HCEC 1CT (cell line): ENCODE measurements at regions not wholly inside any gene's neighbourhood (a gene's known extent, or its start where the extent isn't known, plus 50 kb on each side); places are given as distances from the start of the nearest gene placed in this dataset.

Experiments
- DNase-seq: peaks from one replicate; pipeline ENCODE4 v3.0.0-alpha.2; 2017

DNA sequence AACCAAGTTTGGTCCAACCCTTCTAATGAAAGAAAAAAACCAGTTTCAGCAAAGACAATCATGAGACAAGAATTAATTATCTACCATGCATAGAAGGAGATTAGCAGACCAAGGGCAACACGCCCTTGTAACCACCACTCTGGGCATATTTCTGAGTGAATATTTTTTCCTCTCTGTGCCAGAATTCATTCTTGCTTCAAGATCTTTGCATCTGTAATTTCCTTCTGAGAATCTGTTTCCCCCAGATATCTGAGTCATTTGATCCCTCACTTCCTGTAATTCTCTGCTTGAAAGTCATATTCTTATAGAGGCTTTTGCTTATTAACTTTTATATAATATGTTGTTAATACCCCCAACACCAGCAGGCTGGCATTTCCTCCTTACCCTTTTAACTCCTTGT, 243.7 kb downstream of the SLC16A7 start:
- DNase-seq: peak; percentile 43

DNA sequence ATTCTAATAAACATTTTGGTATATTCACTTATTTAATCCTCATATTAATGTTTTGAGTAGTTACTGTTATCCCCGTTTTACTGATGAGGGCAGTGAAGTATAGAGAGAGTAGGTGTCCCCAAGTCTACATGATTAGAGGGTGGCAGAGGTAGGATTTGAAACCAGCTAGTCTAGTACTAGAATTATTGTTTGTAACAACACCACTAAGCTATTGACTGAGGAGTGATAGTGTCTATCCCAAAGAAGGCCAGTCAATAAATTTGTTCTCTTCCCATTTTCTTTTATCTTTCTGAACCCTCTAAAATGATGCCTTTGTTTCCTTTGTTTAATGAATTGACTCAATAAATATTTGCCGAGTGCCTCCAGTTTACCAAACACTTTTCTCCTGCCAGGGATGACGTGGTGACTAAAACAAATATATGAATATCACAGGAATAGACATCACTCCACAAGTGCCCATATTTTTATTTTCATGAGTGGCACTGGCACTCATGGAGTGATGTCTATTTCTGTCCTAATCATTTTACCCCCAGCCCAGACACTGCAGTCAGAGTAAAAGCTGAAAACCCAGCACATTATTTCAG, 247.5 kb downstream of the SLC16A7 start:
- DNase-seq: no peak

DNA sequence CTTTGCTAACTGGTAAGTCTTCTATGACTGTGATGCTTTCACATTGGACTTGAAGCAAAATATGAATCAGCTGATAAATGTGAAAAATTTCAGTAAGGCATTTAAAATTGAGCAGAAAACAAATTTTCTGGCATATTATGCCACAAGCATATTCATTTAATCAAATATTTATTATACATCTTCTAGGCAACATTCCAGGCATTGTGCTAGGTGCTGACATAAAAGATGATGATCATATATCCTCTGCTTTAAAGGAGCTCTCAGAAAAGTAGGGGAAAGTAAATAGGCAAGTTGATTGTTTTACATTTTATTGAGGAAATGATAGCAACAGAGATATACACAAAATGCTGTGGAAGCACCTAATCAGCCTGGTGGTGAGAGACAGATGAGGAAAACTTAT, 248.9 kb downstream of the SLC16A7 start:
- no peak for DNase-seq

- DNase-seq: no peak
Measured at GRCh38 chr12:59845293-59845692, 249.5 kb downstream of the SLC16A7 start.

DNA sequence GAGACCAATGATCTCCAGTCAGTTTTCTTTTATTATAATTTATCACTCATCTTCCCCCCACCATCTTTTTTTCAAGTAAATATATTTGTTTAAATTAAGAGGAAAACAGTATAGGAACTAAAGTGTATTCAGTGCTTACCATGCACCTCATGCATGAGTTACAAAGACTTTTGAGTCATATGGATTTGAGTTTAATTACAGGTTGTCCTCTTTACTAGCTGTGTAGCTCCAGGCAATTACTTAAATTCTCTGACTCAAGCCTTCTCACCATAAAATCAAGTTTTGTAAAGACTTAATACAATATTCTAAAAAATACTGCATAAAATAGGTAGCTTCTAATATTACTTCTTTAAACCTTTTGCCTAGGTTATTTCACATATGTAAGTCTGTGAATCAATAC, 251.3 kb downstream of the SLC16A7 start:
- no peak for DNase-seq

- DNase-seq: no peak
Measured at GRCh38 chr12:59850268-59850667, 254.4 kb downstream of the SLC16A7 start.

- DNase-seq: no peak
Measured at GRCh38 chr12:59858508-59859170, 262.8 kb downstream of the SLC16A7 start.

- no peak for DNase-seq
Measured at GRCh38 chr12:59859171-59859510, 263.3 kb downstream of the SLC16A7 start.

- DNase-seq: no peak
Measured at GRCh38 chr12:59861635-59862034, 265.8 kb downstream of the SLC16A7 start.

- DNase-seq: no peak
Measured at GRCh38 chr12:59867055-59867454, 271.2 kb downstream of the SLC16A7 start.

DNA sequence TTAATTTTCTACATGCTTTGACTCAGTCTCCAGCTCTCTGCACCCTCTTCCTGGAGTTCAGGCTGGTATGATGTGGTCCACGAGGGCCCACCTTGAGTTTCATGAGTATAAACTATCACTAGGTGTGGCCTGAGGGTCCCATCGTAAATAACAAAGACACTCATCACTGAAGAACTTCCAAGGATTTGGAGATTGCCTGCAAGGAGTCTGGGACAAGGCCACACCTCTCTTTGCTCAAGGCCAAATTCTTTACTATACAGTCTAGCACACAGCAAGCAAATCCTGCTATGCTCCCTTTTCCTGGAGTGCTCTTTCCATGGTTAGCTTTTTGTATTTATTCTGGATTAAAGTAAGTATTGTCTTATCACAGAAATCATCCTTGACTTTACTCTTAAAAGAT, 271.9 kb downstream of the SLC16A7 start:
- no peak for DNase-seq

- no peak for DNase-seq
Measured at GRCh38 chr12:59871779-59872178, 275.9 kb downstream of the SLC16A7 start.

DNA sequence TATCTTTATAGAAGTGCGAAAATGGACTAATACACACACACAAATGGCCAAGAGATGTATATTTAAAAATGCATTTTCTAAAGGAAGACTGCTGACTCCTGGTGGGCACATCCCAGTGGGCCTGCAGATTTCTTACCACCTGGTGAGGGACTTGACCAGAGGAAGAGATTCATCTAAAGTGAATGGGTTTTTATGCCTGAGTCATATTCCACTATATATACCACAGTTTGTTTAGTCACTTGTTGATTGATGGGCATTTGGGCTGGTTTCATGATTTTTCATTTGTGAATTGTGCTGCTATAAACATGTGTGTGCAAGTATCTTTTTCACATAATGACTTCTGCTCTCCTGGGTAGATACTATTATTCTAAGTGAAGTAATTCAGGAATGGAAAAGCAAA, 277.3 kb downstream of the SLC16A7 start:
- no peak for DNase-seq

GRCh38 chr12:59874781-59875180, 279.0 kb downstream of the SLC16A7 start:
- DNase-seq: no peak

GRCh38 chr12:59886131-59886733, 290.4 kb downstream of the SLC16A7 start:
- no peak for DNase-seq

- DNase-seq: no peak
Measured at GRCh38 chr12:59887178-59887577, 291.3 kb downstream of the SLC16A7 start.

DNA sequence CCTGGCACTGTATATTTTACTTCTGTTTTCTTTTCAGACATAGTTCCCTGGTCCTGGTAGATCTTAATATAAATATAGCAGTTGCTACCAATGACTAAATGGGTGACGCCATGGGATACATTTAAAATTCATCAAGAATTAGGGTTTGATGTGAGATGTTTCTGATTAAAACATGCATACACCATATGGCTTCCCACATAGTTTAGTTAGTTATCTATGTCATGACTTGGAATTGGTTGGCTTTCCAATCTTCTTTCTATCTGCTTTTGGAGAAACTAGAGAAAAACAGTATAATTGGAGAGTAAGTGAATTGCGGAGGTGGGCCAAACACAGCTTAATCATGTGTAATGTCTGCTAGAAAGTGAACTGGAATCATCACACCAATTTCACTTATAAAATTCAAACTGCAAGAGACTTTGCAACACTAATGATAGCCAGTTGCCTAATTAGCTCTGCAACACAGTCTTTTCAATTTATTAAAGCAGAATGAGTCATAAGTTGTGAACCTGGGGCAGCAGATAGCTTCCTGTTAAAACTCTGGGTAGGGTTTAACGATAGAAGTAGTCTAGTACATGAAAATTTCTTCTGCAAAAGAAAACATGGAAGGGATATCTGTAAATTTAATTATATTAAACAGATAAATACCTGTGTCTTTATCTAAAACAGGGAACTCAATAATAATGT, 295.2 kb downstream of the SLC16A7 start:
- no peak for DNase-seq

DNA sequence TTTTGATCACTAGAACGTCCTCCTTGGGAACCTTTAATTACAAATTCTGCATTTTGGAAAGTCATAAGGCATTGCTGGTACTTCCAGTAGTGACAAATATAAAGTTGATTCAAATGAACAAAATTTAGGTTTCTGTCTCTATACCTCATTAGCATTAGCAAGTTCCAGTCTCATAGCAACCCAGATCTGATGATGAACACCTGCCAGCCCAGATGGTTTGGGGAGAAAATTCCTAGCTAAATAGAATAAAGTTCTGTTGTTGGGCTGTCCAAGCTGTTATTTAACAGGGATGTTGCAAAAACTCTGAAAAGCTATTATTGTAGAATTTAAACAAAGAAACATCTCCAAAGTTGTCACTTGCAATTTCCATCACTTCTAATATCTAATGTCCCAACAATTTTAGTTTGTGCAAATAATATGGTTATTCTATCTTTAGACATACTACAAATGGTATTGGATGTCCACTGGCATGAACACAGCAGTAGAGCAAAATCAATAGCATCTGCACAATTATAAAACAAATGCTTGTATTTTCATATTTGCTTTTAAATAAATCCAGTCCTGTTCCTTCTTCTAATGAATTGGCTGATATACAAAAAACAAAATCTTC, 299.4 kb downstream of the SLC16A7 start:
- DNase-seq: no peak

GRCh38 chr12:59904874-59905521, 309.2 kb downstream of the SLC16A7 start:
- DNase-seq: peak; percentile 56

DNA sequence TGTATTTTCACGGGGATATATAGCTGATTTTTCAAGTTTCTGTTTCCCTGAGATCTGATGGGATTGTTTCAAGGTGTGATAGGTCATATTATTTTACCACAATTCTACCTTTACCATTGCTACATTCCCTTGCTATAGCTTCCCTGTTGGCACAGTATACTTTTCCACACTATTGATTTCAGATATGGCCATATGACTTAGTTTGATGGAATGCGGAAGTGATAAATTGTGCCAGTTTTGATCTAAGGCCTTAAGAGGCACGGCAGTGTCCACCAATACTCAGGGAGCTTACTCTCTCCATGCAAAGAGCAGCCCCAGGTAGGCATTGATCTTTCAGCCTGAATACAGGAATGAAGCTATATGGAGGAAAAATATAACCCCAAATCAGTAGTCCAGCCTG, 315.7 kb downstream of the SLC16A7 start:
- DNase-seq: peak; percentile 39

GRCh38 chr12:59916988-59917387, 321.2 kb downstream of the SLC16A7 start:
- DNase-seq: no peak

GRCh38 chr12:59927032-59927431, 331.2 kb downstream of the SLC16A7 start:
- peak; percentile 73 for DNase-seq

GRCh38 chr12:59928416-59928815, 332.6 kb downstream of the SLC16A7 start:
- DNase-seq: peak; percentile 31
